NCI-H82 (cell line): ENCODE measurements at regions not wholly inside any gene's neighbourhood (a gene's known extent, or its start where the extent isn't known, plus 50 kb on each side); places are given as distances from the start of the nearest gene placed in this dataset.

Source experiments
- DNase-seq: peaks from one replicate; lab custom pipeline; 2025; lab: John Stamatoyannopoulos, UW

DNA sequence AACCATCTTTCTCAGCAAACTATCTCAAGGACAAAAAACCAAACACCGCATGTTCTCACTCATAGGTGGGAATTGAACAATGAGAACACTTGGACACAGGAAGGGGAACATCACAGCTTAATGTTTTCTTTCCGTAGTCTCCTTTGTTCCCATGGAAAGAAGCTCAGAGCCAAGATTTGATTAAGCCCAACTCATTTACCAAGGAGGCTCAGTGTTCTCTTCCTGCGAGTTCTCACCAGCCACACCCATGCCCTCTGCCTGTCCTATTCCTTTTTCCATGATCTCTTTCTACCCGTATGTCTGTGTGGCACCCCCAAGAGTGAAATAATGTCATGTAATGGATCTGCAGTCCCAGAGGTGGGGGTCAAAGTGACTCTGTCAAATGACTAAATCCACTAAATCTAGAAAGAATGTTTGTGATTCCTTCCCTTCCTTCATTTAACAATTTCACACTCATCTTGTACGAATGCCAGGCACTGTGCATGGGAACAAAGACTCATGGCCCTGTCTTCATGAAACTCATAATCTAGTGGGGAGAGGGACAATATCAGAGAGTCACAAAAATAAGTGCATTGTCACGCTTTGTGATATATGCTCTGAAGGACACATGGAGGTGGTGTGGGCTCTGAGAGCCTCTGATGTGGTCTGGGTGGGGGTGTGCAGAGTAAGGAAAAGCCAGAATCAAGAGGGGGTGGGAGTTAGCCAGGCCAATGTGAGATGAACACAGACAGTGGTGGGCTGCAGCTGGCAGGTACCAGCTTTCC lies 292.1 kb downstream of the CDC5L start:
- no peak for DNase-seq

- DNase-seq: peak; percentile 49
Measured at GRCh38 chr6:44680202-44680720, 292.8 kb downstream of the CDC5L start.

DNA sequence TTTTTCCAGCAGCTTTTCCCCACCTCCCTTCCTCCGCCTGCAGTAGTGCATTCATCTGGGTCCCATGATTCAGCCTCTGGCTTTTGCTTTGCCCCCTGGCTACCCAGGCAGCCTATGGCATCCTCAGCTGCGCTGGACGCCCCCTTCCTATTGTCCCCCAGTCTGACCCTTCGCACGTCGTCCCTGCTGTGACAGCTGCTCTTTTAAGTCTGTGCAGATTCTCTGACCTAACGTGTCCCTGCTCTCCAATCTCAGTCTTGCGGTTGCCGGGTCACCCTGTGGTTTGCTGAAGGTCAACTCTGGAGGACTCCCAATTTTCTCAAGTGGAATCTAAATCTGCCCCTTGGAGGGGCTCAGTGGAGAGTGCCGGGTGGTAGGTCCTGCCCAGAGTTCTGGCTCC lies 294.3 kb downstream of the CDC5L start:
- DNase-seq: no peak

DNA sequence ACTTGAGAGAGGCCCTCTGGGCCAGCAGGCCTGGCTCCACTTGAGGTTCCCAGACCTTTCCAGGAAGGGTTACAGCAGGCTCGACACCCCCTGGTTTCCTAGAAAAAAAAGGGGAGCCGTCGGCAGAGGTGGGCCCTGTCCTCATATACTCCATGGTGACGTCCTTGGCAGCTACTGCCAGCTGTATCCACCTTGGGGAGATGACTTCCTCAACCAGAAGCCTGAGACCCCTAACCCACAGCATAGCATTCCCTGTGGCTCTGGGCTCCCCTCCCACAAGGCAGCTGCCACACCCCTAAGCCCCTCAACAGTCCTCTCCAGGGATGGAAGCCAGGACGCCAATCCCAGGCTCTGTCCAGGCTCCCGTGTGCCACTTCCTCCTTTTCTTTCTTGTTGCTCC lies 294.8 kb downstream of the CDC5L start:
- DNase-seq: no peak

- DNase-seq: no peak
Measured at GRCh38 chr6:44682987-44683779, 295.7 kb downstream of the CDC5L start.

DNA sequence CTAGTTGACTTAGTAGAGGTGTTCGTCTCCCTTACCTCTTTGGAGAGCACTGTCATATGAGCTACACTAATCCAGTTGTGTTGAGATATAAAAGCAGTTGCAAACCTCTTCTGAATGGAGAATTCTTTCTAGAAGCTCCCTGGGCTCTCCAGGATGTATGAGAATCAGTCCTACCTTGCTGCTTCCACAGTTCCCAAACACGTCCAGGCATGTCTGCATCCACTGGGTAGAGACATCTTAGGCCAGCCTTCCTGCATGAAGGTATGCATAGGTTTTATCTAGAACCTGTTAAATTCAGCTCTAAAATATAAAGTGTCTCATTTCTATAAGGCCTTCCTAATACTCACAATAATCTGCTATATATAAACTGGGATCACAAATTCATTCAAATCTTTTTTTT lies 297.7 kb downstream of the CDC5L start:
- DNase-seq: no peak

- DNase-seq: no peak
Measured at GRCh38 chr6:44696099-44696498, 308.6 kb downstream of the CDC5L start.

DNA sequence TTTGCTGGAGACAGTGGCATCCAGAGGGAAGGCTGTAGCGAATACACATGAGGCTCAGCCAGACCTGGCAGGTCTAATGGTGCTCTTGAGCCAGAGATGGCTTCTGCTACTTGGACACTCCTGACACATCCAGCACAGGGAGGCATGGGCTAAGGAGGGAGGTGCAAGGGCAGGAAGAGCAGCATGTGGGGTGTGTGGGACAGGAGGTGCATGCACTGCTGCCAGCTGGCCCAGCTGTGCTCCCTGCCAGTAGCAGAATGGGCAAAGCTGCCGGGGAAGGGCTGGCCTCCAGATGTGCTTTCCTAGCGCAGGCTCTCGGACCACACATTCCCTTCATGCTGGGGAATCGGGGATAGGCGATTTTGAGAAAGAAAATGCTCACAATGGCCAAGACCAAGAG lies 309.2 kb downstream of the CDC5L start:
- peak; percentile 55 for DNase-seq

GRCh38 chr6:44697327-44697726 lies 309.8 kb downstream of the CDC5L start:
- peak; percentile 100 for DNase-seq

- no peak for DNase-seq
Measured at GRCh38 chr6:44698602-44699001, 311.1 kb downstream of the CDC5L start.

DNA sequence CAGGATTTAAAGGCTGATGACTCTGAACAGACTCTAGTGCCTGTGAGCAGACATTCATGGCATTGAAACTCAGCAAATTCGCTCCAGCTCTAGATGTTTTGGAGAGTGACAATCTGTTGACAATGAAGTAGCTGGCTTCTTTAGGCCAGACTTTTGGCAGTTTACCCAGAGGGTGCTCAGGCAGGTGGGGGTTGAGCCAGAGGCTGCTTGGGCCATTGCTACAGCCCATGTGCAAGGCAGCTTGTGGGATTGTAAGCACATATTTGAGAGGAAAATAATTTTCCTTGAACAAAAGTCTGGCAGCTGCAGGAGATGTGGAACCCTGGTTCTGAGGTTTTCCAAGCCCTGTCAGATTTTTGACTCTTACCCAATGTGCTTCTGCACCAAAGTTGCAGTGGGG lies 311.6 kb downstream of the CDC5L start:
- DNase-seq: no peak

DNA sequence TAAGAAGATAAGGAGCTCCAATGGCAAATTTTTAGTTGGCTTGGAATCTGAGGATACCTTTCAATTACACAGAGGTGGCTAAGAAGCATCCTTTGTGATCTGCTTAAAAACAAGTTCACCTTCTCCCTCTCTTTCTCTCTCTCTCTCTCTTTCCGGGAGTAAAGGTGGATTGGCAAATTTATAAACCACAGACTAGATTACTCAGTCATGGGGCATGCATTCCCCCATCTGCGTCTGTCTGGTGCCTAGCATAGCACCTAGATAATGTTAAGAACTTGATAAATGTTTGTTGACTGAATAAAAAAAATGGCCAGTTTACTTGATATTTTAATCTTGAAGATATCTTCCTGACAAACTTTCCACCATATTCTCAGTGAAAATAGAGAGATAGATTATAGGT lies 312.3 kb downstream of the CDC5L start:
- no peak for DNase-seq

- no peak for DNase-seq
Measured at GRCh38 chr6:44700422-44700821, 312.9 kb downstream of the CDC5L start.

GRCh38 chr6:44701038-44701636 lies 313.6 kb downstream of the CDC5L start:
- peak; percentile 73 for DNase-seq

- peak; percentile 64 for DNase-seq
Measured at GRCh38 chr6:44701637-44702101, 314.2 kb downstream of the CDC5L start.

GRCh38 chr6:44702292-44702691 lies 314.8 kb downstream of the CDC5L start:
- DNase-seq: no peak

- no peak for DNase-seq
Measured at GRCh38 chr6:44704240-44705150, 317.0 kb downstream of the CDC5L start.

- DNase-seq: peak; percentile 64
Measured at GRCh38 chr6:44705596-44705995, 318.1 kb downstream of the CDC5L start.

GRCh38 chr6:44706011-44706410 lies 318.5 kb downstream of the CDC5L start:
- DNase-seq: peak; percentile 80

DNA sequence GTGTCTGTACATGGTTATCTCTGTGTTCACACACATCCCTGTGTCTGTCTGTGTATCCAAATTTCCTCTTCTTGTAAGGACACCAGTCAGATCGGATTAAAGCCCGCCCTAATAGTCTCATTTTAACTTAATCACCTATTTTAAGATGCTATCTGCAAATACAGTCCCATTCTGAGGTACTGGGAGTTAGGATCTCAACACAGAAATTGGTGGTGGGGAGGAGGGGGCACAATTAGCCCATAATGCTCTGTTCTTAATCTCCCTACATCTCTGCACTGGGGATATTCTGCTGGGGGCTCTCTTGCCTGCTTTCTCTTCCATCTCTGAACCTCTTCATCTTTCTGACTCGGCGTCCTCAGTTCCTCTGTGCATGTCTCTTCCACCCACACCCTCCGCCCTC lies 320.7 kb downstream of the CDC5L start:
- DNase-seq: peak; percentile 97

- peak; percentile 95 for DNase-seq
Measured at GRCh38 chr6:44712353-44713111, 325.0 kb downstream of the CDC5L start.
